CD4-positive, alpha-beta T cell treated with Interleukin-12 subunit alpha and Interleukin-12 subunit beta, for 1 hour (primary cell): ENCODE measurements at regions not wholly inside any gene's neighbourhood (a gene's known extent, or its start where the extent isn't known, plus 50 kb on each side); places are given as distances from the start of the nearest gene placed in this dataset.
"Not testable (repeated sequence)": the region's sequence is repeated elsewhere in the genome, so short reads cannot be mapped to it uniquely, and the experiment has no call there.

Experiments
- DNase-seq: peaks from one replicate; pipeline ENCODE4 v3.0.0-alpha.2; 2020

DNA sequence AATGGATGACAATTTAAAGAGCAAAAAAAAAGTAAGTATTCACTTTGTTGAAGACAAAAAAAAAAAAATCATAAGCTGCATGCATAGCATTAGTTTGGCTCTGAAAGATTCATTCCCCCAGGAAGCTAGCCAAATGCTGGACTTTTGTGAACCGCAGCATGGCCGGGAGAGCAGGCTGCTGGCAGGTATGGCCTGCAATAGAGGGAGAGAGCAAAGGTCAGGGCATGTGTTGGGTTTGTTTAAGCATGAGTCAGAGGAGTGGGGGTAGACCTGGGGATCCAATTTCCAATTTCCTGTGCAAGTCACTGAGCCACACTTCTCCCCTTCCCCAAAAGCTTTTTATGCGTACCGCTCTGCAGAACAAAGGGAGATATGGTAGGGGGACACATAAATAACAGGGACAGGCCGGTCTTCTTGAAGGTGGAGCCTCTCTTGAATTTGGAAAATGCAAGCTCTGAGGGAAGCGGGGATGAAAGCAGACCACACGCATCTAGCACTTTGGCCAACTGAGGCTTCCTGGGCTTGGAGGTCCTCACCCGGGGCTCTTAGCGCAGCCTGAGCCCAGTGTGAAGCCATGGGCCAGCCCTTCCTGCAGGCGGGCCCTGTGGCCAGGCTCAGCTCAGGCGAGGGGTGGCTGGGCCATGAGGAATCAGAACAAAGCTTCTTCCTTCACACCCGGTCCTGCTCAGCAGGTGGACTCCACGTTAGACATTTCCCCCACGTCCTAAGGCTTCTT lies 171.1 kb downstream of the TOMM20 start:
- DNase-seq = no peak

DNA sequence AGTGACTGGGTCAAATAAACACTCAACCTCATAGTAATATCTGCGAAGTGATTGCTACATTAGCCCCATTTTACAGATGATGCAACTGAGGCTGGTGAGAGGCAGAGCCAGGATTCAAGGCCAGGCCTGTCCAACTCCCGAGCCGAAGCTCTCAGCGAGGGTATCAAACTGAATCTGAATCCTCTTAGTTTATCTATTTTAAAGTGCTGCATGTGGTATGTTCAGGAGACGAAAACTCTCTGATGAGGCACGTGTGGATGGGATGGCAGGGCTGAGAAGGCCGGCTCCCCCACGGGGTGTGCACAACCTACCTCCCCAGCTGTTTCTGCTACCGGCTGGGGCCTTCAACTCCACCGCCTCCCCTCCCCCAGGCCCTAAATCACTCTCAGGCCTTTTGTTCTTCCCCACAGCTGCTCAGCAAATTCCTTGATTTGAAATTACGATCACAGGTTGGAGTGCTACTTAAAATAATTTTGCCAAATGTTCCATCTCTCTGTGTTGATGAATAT lies 171.8 kb downstream of the TOMM20 start:
- DNase-seq = no peak

DNA sequence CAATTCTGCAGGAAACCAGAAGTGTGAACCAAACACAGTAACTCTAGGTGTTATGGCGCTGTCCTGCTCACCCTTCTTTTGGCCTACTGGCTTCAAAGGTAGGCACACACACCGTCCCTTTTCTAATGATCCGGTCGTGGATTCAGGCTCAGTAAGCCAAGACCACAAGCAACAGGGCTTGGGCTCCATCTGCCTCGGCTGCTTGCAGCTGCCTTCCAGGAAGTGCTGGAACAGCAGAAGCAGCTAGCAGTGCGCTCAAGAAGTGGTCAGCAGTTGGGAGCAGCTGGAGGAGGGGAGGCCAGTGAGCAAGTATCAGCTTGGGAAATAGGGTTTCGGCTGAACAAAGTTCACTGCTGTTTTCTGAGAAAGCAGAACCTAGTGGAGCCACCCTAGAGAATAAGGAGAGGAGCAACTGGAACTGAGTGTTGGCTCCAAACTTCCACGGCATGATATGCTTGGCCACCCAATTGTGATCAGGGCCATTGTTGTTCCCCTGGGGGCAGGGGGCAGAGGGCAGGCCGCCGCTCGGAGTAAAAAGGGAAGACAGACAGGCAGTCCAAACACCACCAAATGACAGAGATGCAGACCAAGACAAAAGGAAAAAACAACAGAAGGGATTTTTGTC lies 173.4 kb downstream of the TOMM20 start:
- no peak for DNase-seq

DNA sequence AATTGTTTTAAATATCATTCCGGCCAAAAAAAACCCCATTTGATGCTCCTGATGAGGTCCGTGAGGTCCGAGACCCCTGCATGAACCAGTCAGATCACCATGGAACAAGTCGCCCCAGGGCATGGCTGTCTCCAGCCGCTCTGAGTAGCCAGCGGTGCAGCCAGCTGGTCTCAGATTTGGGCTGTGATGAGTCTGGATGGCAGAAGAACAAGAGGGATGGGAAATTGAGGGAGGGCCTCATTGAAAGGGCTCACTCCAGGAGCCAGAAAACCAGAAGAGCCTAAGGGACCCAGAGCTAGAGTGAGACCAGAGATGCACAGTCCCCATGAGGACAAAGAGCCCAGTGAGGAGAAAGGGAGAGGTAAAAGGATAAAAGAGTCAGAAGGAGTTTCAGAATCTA lies 174.0 kb downstream of the TOMM20 start:
- no peak for DNase-seq

DNA sequence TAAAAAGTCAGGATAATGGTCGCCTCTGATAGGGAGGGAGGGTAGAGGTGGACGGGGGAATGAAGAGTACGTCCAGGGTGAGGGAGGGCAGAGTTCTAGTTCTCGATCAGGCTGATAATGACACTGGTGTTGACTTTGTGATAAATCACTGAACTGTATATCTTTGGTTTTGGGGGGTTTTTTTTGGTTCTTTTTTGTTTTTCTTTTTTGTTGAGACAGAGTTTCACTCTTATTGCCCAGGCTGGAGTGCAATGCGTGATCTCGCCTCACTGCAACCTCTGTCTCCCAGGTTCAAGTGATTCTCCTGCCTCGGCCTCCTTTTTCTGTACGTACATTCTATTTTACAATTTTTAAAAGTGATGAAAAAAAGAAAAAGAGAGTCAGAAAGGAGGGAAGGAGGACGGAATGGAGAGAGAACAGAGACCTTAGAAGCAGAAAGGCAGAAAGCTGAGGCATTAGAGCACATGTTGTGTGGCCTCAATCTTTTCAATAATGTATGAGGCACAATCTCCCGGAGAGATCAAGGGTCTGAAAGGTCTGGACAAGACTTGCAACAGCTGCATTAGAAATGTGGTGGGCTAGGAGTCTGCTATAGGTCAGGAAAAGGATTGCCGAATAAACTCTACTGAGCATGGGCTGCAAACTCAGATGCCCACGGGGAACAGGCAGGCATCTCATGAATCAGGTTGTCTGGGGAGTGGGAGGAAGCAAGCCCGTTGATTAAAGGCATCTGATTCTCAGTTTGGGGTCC lies 174.8 kb downstream of the TOMM20 start:
- DNase-seq = no peak

DNA sequence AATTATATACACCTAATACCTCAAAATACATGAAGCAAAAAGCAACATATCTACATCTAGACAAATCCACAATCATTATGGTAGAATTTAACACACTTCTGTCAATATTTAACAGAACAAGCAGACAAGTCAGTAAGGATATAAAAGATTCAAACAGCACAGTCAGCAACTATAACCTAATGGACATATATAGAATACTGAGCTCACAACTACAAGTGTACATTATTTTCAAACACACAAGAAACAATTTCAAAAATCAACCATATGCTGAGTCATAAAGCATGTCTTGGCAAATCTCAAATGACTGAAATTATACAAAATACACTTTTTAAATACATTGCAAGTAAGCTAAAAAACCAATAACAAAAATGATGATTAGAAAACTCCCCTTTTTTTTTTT lies 178.0 kb downstream of the TOMM20 start:
- no peak for DNase-seq

DNA sequence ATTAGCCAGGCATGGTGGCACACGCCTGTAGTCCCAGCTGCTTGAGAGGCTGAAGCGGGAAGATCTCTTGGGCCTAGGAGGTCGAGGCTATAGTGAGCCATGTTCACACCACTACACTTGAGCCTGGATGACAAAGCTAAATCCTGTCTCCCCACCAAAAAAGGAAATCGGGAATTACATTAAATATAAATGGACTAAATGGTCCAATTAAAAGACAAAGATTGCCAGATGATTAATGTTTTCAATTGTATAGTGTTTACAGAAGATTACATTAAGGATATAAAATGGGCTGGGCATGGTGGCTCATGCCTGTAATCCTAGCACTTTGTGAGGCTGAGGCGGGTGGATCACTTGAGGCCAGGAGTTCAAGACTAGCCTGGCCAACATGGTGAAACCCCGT lies 179.1 kb downstream of the TOMM20 start:
- not testable (repeated sequence) for DNase-seq

DNA sequence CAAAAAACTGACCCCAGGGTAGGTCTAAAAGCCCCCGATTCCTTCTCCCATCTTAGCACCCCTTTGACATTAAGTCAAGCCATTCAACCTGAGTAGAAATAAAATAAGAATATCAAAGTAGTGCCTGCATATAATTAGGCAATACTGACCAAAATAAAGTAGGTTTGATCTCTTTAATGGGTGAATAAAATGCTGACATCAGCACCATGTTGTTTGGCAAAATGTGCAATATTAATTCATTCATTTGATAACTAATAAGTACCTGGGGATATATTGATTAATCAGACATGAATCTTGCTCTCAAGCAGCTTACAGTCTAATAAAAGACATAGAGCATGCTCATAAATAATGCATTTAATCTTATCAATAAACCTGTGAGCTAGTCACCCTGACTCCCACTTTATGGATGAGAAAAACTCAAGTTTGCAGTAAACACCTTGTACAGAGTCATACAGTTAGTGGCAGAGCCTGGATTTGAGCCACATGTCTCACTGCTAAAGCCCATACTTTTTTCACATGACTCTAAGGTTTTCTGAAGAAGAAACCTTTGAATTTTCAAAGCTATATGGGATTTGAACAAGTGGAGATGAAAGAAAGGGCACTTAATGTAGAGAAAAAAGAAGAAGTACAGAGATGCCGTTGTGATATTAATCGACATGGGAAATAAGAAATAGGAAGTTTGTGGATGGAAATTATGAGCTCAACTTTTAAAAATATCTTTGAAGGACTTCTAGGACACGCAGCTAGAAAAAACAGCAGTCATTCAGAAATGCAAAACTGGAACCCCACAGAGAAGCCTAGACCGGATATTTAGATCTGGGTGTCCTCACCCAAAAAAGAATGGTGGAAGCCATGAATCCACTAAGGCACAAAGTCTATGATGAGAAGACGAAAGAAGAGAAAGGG lies 183.9 kb downstream of the TOMM20 start:
- DNase-seq = no peak

DNA sequence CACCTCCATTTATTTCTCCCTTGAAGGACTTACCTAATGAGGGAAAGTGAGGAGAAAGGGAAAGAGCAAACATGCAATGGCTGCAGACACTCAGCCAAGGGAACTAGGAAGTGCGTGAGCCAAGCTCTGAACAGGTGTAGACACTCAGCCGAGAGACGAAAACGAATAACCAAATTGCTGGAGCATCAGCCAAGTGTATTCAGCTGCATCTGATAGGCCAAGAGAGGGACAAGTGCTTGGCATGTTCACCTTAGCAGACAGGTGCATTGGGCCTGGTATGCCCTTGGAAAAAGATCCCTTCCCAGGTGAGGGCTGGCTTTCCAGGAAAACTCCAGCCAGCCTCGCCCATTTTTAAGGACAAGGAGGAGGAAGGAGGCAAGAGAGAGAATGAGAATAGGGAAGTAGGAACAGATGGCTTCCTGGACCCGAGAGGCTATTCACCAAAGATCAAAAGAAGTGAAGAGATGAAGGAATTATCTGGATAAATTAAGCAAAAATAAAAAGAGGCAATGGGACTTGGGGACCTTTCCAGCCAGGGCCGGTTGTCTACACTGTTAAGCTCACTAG lies 184.7 kb downstream of the TOMM20 start:
- DNase-seq = no peak

DNA sequence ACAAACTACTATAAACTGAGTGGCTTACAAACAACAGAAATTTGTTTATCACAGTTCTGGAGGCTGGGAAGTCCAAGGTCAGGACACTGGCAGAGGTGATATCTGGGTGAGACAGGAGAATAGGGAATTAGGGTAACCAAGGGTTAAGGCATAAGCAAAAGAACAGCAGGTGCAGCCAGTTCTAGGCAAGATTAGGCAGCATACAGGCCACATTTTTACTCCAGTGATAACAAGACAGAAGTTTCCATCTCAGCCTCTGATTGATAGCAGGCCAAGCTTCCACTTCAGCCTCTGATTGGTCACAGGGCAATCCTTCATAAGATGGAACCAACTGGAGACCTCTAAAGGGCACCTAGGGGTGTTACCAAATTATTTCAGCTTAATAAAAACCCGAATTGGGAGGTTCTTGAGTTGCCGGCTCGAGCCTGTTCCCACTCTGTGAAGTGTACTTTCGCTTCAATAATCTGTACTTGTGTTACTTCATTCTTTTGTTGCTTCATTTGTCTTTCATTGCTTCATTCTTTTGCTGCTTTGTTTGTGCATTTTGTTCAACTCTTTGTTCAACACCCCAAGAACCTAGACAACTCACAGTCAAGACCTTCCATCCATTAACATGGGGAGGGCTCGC lies 185.6 kb downstream of the TOMM20 start:
- no peak for DNase-seq

DNA sequence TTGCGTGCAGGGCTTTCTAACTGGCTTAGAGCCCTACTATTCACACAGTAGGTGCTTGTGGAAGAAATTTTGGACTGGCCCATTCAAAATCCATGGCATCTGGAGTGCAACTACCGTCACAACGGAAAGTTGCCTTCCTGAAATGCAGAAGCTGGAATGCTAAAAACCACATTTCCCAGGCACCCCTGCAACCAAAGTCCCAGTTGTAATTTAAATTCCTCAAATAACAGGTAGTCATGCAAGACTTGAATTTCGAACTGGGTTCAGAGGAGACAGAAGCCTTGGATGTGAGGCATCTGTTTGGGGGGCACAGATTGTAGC lies 186.7 kb downstream of the TOMM20 start:
- no peak for DNase-seq

DNA sequence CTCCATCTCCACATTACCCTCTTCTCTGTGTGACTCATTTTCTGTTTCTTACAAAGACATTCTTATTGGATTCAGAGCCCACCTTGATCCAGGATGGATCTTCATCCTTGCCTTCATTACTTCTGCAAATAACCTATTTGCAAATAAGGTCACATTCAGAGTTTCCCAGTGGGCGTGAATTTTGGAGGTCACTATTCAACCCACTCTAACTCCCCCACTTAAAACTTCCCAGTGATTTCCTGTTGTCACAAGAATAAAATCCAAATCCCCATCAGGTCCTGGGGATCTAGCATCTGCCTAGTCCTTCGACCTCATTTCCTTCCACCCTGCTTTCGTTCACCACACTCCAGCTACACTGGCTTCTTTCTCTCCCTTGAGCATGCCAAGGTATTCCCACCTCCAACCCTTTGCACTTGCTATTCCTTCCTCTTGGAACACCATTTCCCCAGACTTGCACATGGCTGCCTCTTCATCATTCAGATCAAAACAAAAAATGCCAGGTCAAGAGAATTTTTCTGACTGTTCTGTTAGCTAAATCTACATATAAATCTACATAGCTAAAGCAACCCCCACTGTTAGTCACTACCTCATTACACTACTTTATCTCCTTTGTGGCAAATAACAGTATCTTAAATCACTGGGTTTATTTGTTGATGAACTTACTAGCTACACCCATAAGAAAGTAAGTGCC lies 187.2 kb downstream of the TOMM20 start:
- DNase-seq = no peak

DNA sequence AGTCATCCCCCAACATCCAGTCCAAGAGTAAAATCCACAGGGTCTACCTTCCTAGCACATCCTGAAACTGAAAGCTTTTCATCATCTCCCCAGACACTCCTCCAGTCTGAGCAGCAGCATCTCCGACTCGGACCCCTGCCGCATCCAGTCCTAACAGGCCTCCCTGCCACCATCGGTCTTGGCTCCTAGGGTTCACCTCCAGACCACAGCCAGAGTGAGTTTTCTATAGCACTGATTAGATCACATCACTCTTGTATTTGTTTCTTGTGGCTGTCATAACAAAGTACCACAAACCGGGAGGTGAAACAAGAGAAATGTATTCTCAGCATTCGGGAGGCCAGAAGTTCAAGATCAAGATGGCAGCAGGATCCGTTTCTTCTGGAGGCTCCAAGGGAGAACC lies 187.8 kb downstream of the TOMM20 start:
- DNase-seq = no peak

DNA sequence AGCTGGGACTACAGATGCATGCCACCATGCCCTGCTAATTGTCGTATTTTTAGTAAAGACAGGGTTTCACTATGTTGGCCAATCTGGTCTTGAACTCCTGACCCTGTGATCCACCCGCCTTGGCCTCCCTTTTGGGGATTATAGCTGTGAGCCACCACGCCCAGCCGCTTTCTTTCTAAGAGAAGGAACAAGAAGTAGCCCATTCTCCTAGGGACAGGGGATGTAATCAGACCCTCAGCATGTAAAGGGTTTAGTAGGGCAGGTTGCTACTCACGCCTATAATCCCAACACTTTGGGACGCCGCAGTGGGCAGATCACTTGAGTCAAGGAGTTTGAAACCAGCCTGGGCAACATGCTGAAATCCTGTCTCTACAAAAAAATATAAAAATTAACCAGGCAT lies 189.7 kb downstream of the TOMM20 start:
- no peak for DNase-seq

DNA sequence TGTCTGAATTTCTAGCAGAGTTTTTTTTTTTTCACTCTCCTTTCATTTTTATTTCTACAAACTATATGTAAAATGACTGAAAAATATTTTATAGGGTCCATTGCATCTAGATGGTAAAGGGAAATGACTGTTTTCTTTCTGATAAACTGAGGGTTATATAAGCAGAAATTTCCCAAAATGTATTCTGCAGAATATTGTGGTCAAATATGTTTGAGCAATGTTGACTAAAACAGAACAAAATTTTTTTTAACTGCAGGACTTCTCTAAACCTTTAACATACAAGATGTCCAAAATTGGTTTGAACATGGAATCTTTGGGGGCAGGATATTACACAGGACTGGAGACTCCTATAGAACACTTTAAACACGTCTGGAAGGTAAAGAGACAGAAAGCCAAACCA lies 190.5 kb downstream of the TOMM20 start:
- no peak for DNase-seq

DNA sequence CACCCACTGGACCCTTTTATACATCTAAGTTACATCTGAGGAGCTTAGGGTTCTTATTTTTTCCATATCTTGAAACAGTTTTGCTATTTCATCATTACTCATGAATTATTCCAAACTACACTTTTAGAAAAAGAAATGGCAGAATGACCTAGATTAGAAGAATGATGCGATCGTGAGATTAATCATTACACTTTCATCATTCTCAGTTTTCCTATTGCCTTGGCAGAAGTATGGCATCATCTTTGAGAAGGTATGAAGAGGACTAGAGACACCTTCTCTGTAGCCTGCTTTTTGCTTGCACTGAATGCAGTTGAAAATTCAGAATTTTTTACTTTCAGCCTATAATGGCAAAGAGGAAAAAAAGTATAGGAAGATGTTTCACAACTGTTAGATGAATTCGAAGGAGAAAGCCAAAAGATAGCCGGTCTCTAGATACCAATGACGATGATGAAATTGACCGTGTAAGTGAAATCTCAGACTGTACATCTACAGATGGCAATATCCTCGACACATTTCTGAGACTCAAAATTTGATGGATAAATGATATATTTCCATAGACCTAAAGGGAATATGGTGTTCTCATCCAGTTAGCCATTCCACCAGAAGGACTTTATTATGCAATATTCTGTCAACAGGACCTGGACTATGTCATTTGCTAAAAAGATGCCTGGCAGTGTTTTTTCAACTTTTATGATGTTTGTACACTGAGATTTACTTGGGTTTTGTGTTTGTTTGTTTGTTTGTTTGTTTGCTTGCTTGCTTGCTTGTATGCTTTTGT lies 191.8 kb downstream of the TOMM20 start:
- no peak for DNase-seq

DNA sequence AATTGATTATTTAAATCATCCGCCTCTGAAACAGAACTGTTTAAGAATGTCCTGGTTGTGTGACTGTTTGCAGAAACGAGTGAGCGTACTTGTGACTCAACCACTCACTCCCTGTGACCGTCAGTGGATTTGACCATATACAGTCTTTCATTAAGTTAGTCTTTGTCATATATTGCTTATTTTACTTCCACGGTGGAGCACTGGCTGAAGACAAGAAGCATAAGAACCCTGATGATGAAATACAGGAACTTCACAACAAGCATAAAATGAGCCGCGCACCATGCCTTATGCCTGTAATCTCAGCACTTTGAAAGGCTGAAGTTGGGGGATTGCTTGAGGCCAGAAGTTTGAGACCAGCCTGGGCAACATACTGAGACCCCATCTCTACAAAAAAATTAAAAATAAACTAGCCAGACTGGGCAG lies 194.0 kb downstream of the TOMM20 start:
- no peak for DNase-seq

DNA sequence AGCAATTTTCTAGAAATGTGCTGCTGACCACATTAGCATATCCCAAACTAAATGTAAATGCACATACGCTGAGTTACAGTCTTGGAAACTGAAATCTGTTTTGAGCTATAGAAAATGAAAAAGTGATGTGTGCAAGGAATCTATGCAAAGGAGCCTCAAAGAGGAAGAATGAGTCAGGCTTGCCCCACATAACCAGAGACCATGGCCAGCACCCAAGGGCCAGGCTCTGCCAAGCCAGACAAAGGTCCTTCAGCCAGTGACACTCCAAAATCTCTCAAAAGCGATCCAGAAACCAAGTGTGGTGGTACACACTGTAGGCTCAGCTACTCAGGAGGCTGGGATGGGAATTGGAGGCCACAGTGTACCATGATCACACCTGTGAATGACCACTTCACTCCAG lies 195.2 kb downstream of the TOMM20 start:
- DNase-seq = no peak

DNA sequence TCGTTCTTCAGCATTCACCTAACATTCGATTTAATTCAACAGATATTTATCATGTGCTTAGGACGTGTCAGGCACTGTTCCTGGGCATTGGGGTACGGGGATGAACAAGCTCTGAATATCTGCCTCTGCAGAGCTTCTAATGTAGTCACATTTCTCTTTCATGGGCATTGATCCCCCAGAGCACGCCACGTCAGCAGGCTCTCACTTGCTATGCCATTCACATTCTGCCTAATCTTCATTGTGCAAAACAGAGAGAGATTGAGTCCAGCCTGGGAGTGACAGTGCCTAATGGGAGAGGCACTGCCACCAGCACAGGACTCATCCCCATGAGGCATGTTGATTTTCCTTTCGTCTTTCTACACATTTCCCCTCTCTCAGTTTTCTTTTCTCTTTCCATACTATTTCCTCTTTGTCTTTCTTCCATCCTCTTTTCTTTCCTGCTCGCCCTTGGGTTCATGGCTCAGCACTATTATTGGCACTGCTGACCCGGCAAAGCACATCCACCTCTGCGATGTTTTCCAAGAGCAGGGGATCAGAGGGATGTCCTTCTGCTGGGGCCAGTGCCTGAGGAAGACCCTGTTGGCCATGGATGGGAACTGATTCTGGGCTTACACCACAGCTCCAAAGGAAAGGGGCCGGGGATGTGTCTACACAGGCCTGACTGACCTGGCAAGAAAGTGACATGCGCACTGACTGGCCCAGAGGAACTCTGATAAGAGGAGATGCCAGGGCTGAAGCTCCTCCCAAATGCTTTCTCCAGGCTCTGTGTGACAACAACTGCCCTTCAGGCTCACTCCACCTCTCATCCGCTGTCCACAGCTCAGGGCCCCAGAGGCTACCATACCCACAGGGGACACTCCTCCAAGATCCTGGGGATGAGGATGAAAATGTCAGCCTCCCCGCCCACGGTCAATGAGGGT lies 195.9 kb downstream of the TOMM20 start:
- DNase-seq = no peak

DNA sequence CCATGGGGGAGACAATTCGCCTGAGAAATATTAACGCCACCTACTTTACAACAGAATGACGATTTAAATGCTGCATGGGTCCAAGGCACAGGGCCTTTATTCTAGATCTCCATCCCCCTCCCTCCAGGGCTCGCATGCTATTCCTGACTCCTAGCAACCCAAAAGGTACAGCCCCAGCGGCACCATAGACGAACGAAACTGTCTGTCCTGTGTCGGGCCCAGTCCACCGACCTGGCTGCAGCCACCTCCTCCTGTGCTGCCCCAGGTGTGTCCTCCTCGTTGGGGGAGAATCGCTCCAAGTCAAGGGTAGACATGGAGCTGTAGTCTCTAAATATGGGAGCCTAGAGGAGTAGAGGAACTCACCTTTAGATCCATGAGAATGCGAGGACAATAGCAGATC lies 196.5 kb downstream of the TOMM20 start:
- no peak for DNase-seq
